ENCODE measurements at regions not wholly inside any gene's neighbourhood (a gene's known extent, or its start where the extent isn't known, plus 50 kb on each side); places are given as distances from the start of the nearest gene placed in this dataset.

GRCh38 chr18:34467058-34467457, 242.3 kb upstream of the NOL4 start:
- in situ Hi-C loops (cut with MboI; ENCODE audit: low pct_ligation_motif_present in 1 of 4, low pct_unique_long_range_greater_than_20kb in 1 of 4, low sequenced_read_pairs in 3 of 4): no loop called here
- 39 to 83% methylated on average over 1 of the region's 1 CpG for WGBS, 2 donors (ENCODE audit: low coverage in 1 of 2)

GRCh38 chr18:34480162-34480700, 229.9 kb upstream of the DTNA start:
- no peaks in the 10 kb centered on the region for H3K27me3 ChIP-seq
- WGBS, 2 donors (ENCODE audit: low coverage in 1 of 2): 65% methylated on average over 2 to 4 of the region's 4 CpGs
- H3K4me3 ChIP-seq: no peak overlapping the region
- H3K27ac ChIP-seq: no peak overlapping the region
- DNase-seq: no peak
- intact Hi-C loops (cut with DNase I; ENCODE audit: low total_unique reads): no loop called here
- H3K36me3 ChIP-seq: no peaks in the 10 kb centered on the region
- in situ Hi-C loops (cut with MboI; ENCODE audit: low pct_ligation_motif_present in 1 of 4, low pct_unique_long_range_greater_than_20kb in 1 of 4, low sequenced_read_pairs in 3 of 4): no loop called here
- H3K9me3 ChIP-seq: no peaks in the 10 kb centered on the region
- TF ChIP-seq POLR2A (IDR thresholded peaks at IDR 0.05): no peak
- TF ChIP-seq POLR2AphosphoS5 (IDR thresholded peaks at IDR 0.05): no peak
- TF ChIP-seq CTCF (IDR thresholded peaks at IDR 0.05): no peak
- no peak for TF ChIP-seq EP300 (IDR thresholded peaks at IDR 0.05; ENCODE audit: low read depth)
- H3K4me1 ChIP-seq: no peaks in the 10 kb centered on the region

More at GRCh38 chr18:34467058-34467457, 242.3 kb upstream of the NOL4 start:
- no peak for TF ChIP-seq EP300 (IDR thresholded peaks at IDR 0.05; ENCODE audit: low read depth)
- no peak for TF ChIP-seq POLR2A (IDR thresholded peaks at IDR 0.05)
- no peak for TF ChIP-seq CTCF (IDR thresholded peaks at IDR 0.05)
- TF ChIP-seq POLR2AphosphoS5 (IDR thresholded peaks at IDR 0.05): no peak
- Histone ChIP-seq H3K36me3 (no peaks in the 10 kb centered on the region), H3K9me3 (no peaks in the 10 kb centered on the region), H3K27me3 (no peaks in the 10 kb centered on the region), H3K27ac (no peak overlapping the region), H3K4me1 (no peaks in the 10 kb centered on the region), H3K4me3 (no peak overlapping the region)
- DNase-seq: no peak
- intact Hi-C loops (cut with DNase I; ENCODE audit: low total_unique reads): no loop called here

GRCh38 chr18:34482204-34482603, 227.9 kb upstream of the DTNA start:
- H3K9me3 ChIP-seq: no peaks in the 10 kb centered on the region
- H3K27me3 ChIP-seq: no peaks in the 10 kb centered on the region
- DNase-seq: no peak
- no peaks in the 10 kb centered on the region for H3K36me3 ChIP-seq
- intact Hi-C loops (cut with DNase I; ENCODE audit: low total_unique reads) (no loop called here), in situ Hi-C loops (cut with MboI; ENCODE audit: low pct_ligation_motif_present in 1 of 4, low pct_unique_long_range_greater_than_20kb in 1 of 4, low sequenced_read_pairs in 3 of 4) (no loop called here)
- TF ChIP-seq EP300 (IDR thresholded peaks at IDR 0.05; ENCODE audit: low read depth) (no peak), POLR2AphosphoS5 (IDR thresholded peaks at IDR 0.05) (no peak), POLR2A (IDR thresholded peaks at IDR 0.05) (no peak), CTCF (IDR thresholded peaks at IDR 0.05) (no peak)
- H3K4me3 ChIP-seq: no peak overlapping the region
- no peaks in the 10 kb centered on the region for H3K4me1 ChIP-seq
- no peak overlapping the region for H3K27ac ChIP-seq

GRCh38 chr18:34483198-34483597, 226.9 kb upstream of the DTNA start:
- TF ChIP-seq POLR2AphosphoS5 (IDR thresholded peaks at IDR 0.05) (no peak), POLR2A (IDR thresholded peaks at IDR 0.05) (no peak), EP300 (IDR thresholded peaks at IDR 0.05; ENCODE audit: low read depth) (no peak), CTCF (IDR thresholded peaks at IDR 0.05) (no peak)
- intact Hi-C loops (cut with DNase I; ENCODE audit: low total_unique reads): no loop called here
- no peaks in the 10 kb centered on the region for H3K4me1 ChIP-seq

More at GRCh38 chr18:34483198-34483597, 226.9 kb upstream of the DTNA start:
- H3K27ac ChIP-seq: no peak overlapping the region
- no peak for DNase-seq
- in situ Hi-C loops (cut with MboI; ENCODE audit: low pct_ligation_motif_present in 1 of 4, low pct_unique_long_range_greater_than_20kb in 1 of 4, low sequenced_read_pairs in 3 of 4): no loop called here
- WGBS, 2 donors (ENCODE audit: low coverage in 1 of 2): 81 to 85% methylated on average over 3 of the region's 3 CpGs
- H3K4me3 ChIP-seq: no peak overlapping the region
- H3K9me3 ChIP-seq: no peaks in the 10 kb centered on the region
- no peaks in the 10 kb centered on the region for H3K36me3 ChIP-seq
- no peaks in the 10 kb centered on the region for H3K27me3 ChIP-seq
